GM10248 (cell line): ENCODE measurements at regions not wholly inside any gene's neighbourhood (a gene's known extent, or its start where the extent isn't known, plus 50 kb on each side); places are given as distances from the start of the nearest gene placed in this dataset.
"Not testable (repeated sequence)": the region's sequence is repeated elsewhere in the genome, so short reads cannot be mapped to it uniquely, and the experiment has no call there.

ENCODE experiments used
- CTCF ChIA-PET: fragments of 300-600 bp; sonication (Branson Sonifier 250); formaldehyde crosslinking; extraction: SDS; loops from one replicate; lab custom pipeline; 2021; ENCODE audit warnings: antibody characterized with exemption; lab: Yijun Ruan, JAX
- POLR2A ChIA-PET: fragments of 350-650 bp; sonication (Branson Sonifier 250); formaldehyde crosslinking; extraction: SDS; loops from one replicate; lab custom pipeline; 2020; ENCODE audit warnings: antibody characterized with exemption; lab: Yijun Ruan, JAX
- DNase-seq: peaks from one replicate; pipeline ENCODE4 v3.0.0; 2012; ENCODE audit errors: extremely low spot score
- TF ChIP-seq, protein P1 (sequence below): IDR thresholded peaks from 2 replicates; pipeline ENCODE4 v1.5.1; 2012; ENCODE audit warnings: mild to moderate bottlenecking, low read depth; ENCODE audit errors: extremely low read depth, missing control alignments, control extremely low read depth

DNA sequence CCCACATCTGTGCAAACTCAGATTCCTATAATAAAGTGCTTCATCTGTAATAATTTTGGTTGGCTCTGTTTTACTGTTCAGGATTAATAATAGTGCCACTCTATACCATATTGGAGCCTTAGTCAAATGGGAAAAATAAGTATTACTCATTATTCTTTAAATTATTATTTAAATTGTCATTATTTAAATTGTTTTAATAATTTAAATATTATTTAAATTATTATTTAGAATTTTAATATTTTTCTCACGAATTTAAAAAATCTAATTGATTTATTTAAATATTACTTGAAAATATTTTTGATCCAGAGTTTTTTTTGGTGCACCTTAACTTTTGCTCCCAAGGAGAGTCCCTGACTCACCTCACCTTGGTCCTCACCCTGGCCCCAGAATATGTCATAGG, 245.7 kb upstream of the MDGA2 start:
- no peak for DNase-seq
- POLR2A ChIA-PET = no interaction called here

DNA sequence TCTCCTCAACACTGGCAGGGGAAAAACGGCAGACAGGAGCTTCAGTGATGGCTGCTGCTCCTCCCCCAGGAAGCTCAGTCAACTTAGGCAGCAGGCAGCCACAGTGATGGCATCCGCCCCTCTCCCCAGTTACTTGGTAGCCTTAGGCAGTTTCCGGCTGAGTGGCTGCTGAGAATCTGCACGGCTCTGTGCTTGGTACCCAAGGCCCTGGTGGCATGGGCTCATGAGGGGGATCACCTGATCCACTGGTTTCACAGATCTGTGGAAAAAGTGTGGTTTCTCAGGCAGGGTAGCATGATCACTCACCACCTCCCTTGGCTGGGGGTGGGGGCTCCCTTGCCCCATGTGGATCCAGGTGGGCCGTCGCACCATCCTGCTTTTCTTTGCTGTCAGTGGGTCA, 244.6 kb upstream of the MDGA2 start:
- CTCF ChIA-PET = interaction anchor here (1.8 kb wide), 1 partner anchor 11 kb away, joined by 5 read pairs; no protein-coding TSS in a partner anchor
- no peak for DNase-seq

More for the DNA sequence above, 245.7 kb upstream of the MDGA2 start:
- TF ChIP-seq, protein P1, sequence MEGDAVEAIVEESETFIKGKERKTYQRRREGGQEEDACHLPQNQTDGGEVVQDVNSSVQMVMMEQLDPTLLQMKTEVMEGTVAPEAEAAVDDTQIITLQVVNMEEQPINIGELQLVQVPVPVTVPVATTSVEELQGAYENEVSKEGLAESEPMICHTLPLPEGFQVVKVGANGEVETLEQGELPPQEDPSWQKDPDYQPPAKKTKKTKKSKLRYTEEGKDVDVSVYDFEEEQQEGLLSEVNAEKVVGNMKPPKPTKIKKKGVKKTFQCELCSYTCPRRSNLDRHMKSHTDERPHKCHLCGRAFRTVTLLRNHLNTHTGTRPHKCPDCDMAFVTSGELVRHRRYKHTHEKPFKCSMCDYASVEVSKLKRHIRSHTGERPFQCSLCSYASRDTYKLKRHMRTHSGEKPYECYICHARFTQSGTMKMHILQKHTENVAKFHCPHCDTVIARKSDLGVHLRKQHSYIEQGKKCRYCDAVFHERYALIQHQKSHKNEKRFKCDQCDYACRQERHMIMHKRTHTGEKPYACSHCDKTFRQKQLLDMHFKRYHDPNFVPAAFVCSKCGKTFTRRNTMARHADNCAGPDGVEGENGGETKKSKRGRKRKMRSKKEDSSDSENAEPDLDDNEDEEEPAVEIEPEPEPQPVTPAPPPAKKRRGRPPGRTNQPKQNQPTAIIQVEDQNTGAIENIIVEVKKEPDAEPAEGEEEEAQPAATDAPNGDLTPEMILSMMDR = no peak
- CTCF ChIA-PET = interaction anchor here (1.8 kb wide), 1 partner anchor 10 kb away, joined by 5 read pairs; no protein-coding TSS in a partner anchor

DNA sequence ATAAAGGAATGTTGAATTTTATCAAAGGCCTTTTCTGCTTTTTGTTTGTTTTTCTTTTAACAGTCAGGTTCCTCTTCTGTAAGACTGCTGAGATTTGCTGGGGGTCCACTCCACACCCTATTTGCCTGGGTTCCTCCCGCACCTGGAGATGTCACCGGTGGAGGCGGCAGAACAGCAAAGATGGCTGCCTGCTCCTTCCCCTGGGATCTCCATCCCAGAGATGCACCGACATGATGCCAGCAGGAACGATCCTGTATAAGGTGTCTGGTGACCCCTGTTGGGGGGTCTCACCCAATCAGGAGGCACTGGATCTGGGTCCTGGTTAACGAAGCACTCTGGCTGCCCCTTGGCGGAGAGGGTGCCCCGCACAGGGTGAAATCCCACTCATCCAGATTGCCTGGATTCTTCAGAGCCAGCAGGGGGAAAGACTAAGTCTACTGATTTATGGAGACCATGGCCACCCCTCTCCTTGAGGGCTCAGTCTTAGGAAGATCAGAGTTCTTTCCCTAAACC, 244.0 kb upstream of the MDGA2 start:
- TF ChIP-seq, protein P1 = no peak
- CTCF ChIA-PET = no interaction called here
- POLR2A ChIA-PET = no interaction called here
- DNase-seq = no peak

More for the DNA sequence above, 244.6 kb upstream of the MDGA2 start:
- TF ChIP-seq, protein P1 = no peak
- POLR2A ChIA-PET = no interaction called here

DNA sequence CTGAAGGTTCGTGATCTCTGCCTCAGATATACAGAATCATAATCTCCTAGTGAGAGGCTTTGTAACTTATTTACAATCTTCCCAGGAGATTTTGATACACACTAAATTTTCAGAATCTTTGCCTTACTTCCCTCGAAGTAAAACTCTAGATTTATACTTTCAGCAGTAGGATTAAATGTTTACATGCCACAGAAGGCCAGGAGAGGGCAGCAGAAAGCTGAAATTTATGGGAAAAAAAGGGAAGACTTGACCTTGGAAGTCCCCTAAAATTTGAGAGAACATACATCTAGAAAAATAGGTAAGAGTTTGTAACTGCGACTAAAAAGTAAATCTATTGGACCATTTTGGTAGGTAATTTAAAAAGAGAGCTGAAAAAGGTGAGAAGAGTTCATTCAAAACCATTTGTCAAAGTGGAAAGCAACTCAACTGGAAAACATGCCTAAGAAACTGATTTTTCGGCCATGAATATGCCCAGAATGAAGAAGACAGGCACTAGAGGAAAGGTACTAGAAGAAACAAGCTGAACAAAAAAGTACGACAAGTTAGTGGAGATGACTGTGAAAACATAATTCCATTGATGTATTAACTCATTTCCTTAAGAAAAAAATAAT, 242.0 kb upstream of the MDGA2 start:
- TF ChIP-seq, protein P1 = peak; percentile 61
- DNase-seq = no peak
- ChIA-PET POLR2A (no interaction called here), CTCF (interaction anchor here (0.7 to 2.1 kb wide), 10 partner anchors 10 to 1256 kb away, joined by 3 to 10 read pairs (median 3); no protein-coding TSS in a partner anchor)

DNA sequence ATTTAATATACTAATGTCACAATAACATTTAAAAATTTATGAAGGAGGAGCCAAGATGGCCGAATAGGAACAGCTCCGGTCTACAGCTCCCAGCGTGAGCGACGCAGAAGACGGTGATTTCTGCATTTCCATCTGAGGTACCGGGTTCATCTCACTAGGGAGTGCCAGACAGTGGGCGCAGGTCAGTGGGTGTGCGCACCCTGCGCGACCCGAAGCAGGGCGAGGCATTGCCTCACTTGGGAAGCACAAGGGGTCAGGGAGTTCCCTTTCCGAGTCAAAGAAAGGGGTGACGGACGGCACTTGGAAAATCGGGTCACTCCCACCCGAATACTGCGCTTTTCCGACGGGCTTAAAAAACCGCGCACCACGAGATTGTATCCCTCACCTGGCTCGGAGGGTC, 225.7 kb upstream of the MDGA2 start:
- CTCF ChIA-PET, DNase-seq, POLR2A ChIA-PET: not testable (repeated sequence)

DNA sequence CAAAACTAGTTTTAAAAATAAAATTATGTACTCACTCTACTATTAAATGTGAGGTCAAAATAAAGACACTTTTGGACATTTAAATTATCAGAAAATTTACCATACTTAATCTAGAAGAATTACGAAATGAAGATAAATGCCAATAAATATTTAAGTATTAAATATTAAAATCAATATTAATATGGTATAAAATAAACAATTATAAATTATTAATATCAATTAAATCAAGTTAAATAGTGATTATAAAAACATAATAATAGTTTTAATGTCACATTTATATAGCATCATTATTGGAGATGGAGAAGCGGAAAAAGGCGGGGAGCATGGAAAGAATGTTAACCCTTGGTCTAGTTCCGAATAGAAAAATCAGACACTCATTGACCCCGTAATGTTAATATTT, 224.3 kb upstream of the MDGA2 start:
- no peak for DNase-seq
- ChIA-PET POLR2A (no interaction called here), CTCF (no interaction called here)
- TF ChIP-seq, protein P1 = no peak

DNA sequence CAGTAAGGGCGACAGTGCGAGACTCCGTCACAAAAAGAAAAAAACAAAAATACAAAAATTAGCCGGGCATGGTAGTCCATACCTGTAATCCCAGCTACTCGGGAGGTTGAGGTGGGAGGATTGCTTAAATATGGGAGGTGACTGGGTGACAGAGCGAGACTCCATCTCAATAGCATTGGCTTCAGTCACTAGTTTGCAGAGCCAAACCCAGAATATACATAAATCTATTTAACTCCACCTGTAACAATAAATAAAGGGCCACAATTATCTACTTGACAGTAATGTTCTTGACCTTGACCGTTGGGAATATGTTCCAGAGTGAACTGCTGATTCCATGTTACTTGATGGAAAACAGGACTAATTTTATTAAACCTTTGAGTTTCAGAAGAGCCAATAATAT, 198.9 kb upstream of the MDGA2 start:
- ChIA-PET CTCF (no interaction called here), POLR2A (no interaction called here)
- DNase-seq = no peak
- TF ChIP-seq, protein P1 = no peak
